ENCODE measurements at regions not wholly inside any gene's neighbourhood (a gene's known extent, or its start where the extent isn't known, plus 50 kb on each side); places are given as distances from the start of the nearest gene placed in this dataset.

DNA sequence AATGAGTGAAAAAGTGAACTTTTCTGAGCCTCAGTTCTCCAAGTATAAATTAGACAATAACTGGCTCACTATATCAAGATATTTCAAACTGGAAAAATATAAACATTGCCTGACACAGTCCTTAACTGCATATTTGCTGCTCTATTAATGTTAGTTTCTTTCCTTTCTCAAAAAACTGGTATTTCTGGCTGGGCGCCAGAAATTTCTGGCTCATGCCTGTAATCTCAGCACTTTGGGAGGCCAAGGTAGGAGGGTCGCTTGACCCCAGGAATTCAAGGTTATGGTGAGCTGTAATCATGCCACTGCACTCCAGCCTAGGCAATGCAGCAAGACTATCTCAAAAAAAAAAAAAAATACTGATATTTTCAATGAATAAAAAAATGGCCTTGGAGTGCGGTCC lies 227.0 kb downstream of the MAGEB17 start:
- no peak overlapping the region for H3K4me3 ChIP-seq (ENCODE audit: control insufficient read depth, low read depth, low read length)
- TF ChIP-seq, protein P1, sequence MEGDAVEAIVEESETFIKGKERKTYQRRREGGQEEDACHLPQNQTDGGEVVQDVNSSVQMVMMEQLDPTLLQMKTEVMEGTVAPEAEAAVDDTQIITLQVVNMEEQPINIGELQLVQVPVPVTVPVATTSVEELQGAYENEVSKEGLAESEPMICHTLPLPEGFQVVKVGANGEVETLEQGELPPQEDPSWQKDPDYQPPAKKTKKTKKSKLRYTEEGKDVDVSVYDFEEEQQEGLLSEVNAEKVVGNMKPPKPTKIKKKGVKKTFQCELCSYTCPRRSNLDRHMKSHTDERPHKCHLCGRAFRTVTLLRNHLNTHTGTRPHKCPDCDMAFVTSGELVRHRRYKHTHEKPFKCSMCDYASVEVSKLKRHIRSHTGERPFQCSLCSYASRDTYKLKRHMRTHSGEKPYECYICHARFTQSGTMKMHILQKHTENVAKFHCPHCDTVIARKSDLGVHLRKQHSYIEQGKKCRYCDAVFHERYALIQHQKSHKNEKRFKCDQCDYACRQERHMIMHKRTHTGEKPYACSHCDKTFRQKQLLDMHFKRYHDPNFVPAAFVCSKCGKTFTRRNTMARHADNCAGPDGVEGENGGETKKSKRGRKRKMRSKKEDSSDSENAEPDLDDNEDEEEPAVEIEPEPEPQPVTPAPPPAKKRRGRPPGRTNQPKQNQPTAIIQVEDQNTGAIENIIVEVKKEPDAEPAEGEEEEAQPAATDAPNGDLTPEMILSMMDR (conservative IDR thresholded peaks at IDR 0.05; ENCODE audit: control insufficient read depth, insufficient read depth, low read depth, low read length): no peak
- no peak for DNase-seq (ENCODE audit: low read depth)

GRCh38 chrX:16403808-16404207 lies 236.5 kb downstream of the MAGEB17 start:
- TF ChIP-seq, protein P1 (conservative IDR thresholded peaks at IDR 0.05; ENCODE audit: control insufficient read depth, insufficient read depth, low read depth, low read length): no peak
- no peak overlapping the region for H3K4me3 ChIP-seq (ENCODE audit: control insufficient read depth, low read depth, low read length)
- DNase-seq (ENCODE audit: low read depth): no peak

GRCh38 chrX:16416588-16416987 lies 233.4 kb upstream of the S100G start:
- no peak overlapping the region for H3K4me3 ChIP-seq (ENCODE audit: control insufficient read depth, low read depth, low read length)
- DNase-seq (ENCODE audit: low read depth): no peak
- TF ChIP-seq, protein P1 (conservative IDR thresholded peaks at IDR 0.05; ENCODE audit: control insufficient read depth, insufficient read depth, low read depth, low read length): no peak

- TF ChIP-seq, protein P1 (conservative IDR thresholded peaks at IDR 0.05; ENCODE audit: control insufficient read depth, insufficient read depth, low read depth, low read length): no peak
- H3K4me3 ChIP-seq (ENCODE audit: control insufficient read depth, low read depth, low read length): no peak overlapping the region
- DNase-seq (ENCODE audit: low read depth): no peak
Observed at GRCh38 chrX:16418650-16419049, 231.3 kb upstream of the S100G start.

- no peak overlapping the region for H3K4me3 ChIP-seq (ENCODE audit: control insufficient read depth, low read depth, low read length)
- no peak for DNase-seq (ENCODE audit: low read depth)
- TF ChIP-seq, protein P1 (conservative IDR thresholded peaks at IDR 0.05; ENCODE audit: control insufficient read depth, insufficient read depth, low read depth, low read length): no peak
Observed at GRCh38 chrX:16427668-16428067, 222.3 kb upstream of the S100G start.

- H3K4me3 ChIP-seq (ENCODE audit: control insufficient read depth, low read depth, low read length): no peak overlapping the region
- DNase-seq (ENCODE audit: low read depth): no peak
- TF ChIP-seq, protein P1 (conservative IDR thresholded peaks at IDR 0.05; ENCODE audit: control insufficient read depth, insufficient read depth, low read depth, low read length): no peak
Observed at GRCh38 chrX:16429406-16429805, 220.6 kb upstream of the S100G start.

DNA sequence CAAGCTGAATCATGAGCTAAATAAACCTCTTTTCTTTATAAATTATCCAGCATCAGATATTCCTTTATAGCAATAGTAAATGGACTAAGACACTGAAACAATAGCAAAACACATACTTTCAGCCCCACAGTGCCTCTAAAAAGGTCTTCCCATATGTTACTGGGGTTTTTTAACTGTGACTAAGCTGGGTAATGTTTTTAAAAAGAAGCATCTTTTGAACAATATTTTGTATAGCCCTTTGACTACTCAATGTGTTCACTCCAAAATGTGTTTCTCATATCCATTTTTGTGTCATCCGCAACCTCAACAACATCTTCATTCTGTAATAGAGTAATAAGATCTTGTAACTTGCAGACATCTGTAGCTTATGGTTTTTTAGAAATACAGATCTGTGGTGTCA lies 218.7 kb upstream of the S100G start:
- DNase-seq (ENCODE audit: low read depth): no peak
- TF ChIP-seq, protein P1 (conservative IDR thresholded peaks at IDR 0.05; ENCODE audit: control insufficient read depth, insufficient read depth, low read depth, low read length): no peak
- no peak overlapping the region for H3K4me3 ChIP-seq (ENCODE audit: control insufficient read depth, low read depth, low read length)
